Calu3 (cell line): ENCODE measurements at regions not wholly inside any gene's neighbourhood (a gene's known extent, or its start where the extent isn't known, plus 50 kb on each side); places are given as distances from the start of the nearest gene placed in this dataset.
"Not testable (repeated sequence)": the region's sequence is repeated elsewhere in the genome, so short reads cannot be mapped to it uniquely, and the experiment has no call there.

Experiments used
- BruUV-seq: library from RNA; stranded (reverse); fragments of 400-500 nt; replicated peaks from 2 replicates; lab custom pipeline; 2021; lab: Mats Ljungman, UMichigan
- CTCF ChIA-PET: fragments of 300-600 bp; sonication (Branson Sonifier 250); formaldehyde crosslinking; loops from one replicate; lab custom pipeline; 2022; ENCODE audit warnings: antibody characterized with exemption; lab: Charles Lee
- DNase-seq: peaks from one replicate; pipeline ENCODE4 v3.0.0; 2022
- H3K27ac Mint-ChIP-seq: one replicate; pipeline ENCODE4 v1.8.0; 2022; ENCODE audit warnings: mixed read lengths; ENCODE audit not compliant: unreplicated experiment
- H3K27me3 Mint-ChIP-seq: one replicate; pipeline ENCODE4 v1.8.0; 2022; ENCODE audit warnings: mixed read lengths; ENCODE audit not compliant: unreplicated experiment
- H3K36me3 Mint-ChIP-seq: one replicate; pipeline ENCODE4 v1.8.0; 2022; ENCODE audit warnings: mild to moderate bottlenecking, moderate library complexity, mixed read lengths; ENCODE audit not compliant: insufficient read depth, unreplicated experiment
- H3K4me1 Mint-ChIP-seq: one replicate; pipeline ENCODE4 v1.8.0; 2022; ENCODE audit warnings: mild to moderate bottlenecking, low read depth, mixed read lengths; ENCODE audit not compliant: unreplicated experiment
- H3K4me3 Mint-ChIP-seq: one replicate; pipeline ENCODE4 v1.8.0; 2022; ENCODE audit warnings: mild to moderate bottlenecking, low read depth, moderate library complexity, mixed read lengths; ENCODE audit not compliant: unreplicated experiment
- H3K9me3 Mint-ChIP-seq: one replicate; pipeline ENCODE4 v1.8.0; 2022; ENCODE audit warnings: low read depth, mixed read lengths; ENCODE audit not compliant: unreplicated experiment
- CTCF ChIP-seq: fragments of 200-600 bp; IDR thresholded peaks from one replicate; pipeline ENCODE4 v1.8.0; 2022; ENCODE audit warnings: antibody characterized with exemption; ENCODE audit not compliant: unreplicated experiment
- intact Hi-C: fragments of 100-400 bp; cut with micrococcal nuclease; formaldehyde crosslinking; loops from one replicate; pipeline ENCODE4 v1.10.0; 2022; ENCODE audit not compliant: unreplicated experiment

- Mint-ChIP-seq H3K4me3 (no peak overlapping the region), H3K27me3 (peaks cover 43% of the 10 kb centered on the region), H3K27ac (no peak overlapping the region), H3K9me3 (no peaks in the 10 kb centered on the region), H3K4me1 (no peaks in the 10 kb centered on the region), H3K36me3 (no peaks in the 10 kb centered on the region)
- CTCF ChIA-PET = no interaction called here
- DNase-seq = no peak
- TF ChIP-seq CTCF = no peak
- no TSS peak for BruUV-seq
- intact Hi-C loops = no loop called here
These were observed 765.2 kb downstream of the TMEM121 start for GRCh38 chr14:106291626-106292025.

GRCh38 chr14:106294324-106294723 is 767.9 kb downstream of the TMEM121 start:
- intact Hi-C loops = no loop called here
- no peak overlapping the region for H3K4me3 Mint-ChIP-seq

GRCh38 chr14:106300951-106301510 is 774.6 kb downstream of the TMEM121 start:
- BruUV-seq, H3K27ac Mint-ChIP-seq, H3K4me3 Mint-ChIP-seq, H3K4me1 Mint-ChIP-seq, H3K9me3 Mint-ChIP-seq, H3K36me3 Mint-ChIP-seq, CTCF ChIA-PET, intact Hi-C loops, DNase-seq: not testable (repeated sequence)
- peaks cover 11% of the 10 kb centered on the region for H3K27me3 Mint-ChIP-seq

More at GRCh38 chr14:106294324-106294723, 767.9 kb downstream of the TMEM121 start:
- TF ChIP-seq CTCF = no peak
- no peak for DNase-seq
- H3K27ac Mint-ChIP-seq = no peak overlapping the region
- H3K36me3 Mint-ChIP-seq = no peaks in the 10 kb centered on the region
- no peaks in the 10 kb centered on the region for H3K9me3 Mint-ChIP-seq
- CTCF ChIA-PET = interaction anchor here (1.6 kb wide), 1 partner anchor 17 kb away, joined by 3 read pairs; no protein-coding TSS in a partner anchor
- H3K4me1 Mint-ChIP-seq = no peaks in the 10 kb centered on the region
- H3K27me3 Mint-ChIP-seq = peaks cover 43% of the 10 kb centered on the region
- no TSS peak for BruUV-seq

GRCh38 chr14:106301609-106302008 is 775.2 kb downstream of the TMEM121 start:
- CTCF ChIA-PET, H3K4me3 Mint-ChIP-seq, H3K4me1 Mint-ChIP-seq, H3K36me3 Mint-ChIP-seq, DNase-seq, H3K27ac Mint-ChIP-seq, intact Hi-C loops, H3K9me3 Mint-ChIP-seq, BruUV-seq: not testable (repeated sequence)
- peaks cover 11% of the 10 kb centered on the region for H3K27me3 Mint-ChIP-seq

GRCh38 chr14:106302661-106303060 is 776.3 kb downstream of the TMEM121 start:
- Mint-ChIP-seq H3K4me1 (no peaks in the 10 kb centered on the region), H3K4me3 (no peak overlapping the region), H3K36me3 (no peaks in the 10 kb centered on the region), H3K9me3 (no peaks in the 10 kb centered on the region), H3K27me3 (peaks cover 11% of the 10 kb centered on the region), H3K27ac (no peak overlapping the region)
- CTCF ChIA-PET = no interaction called here
- BruUV-seq = no TSS peak
- DNase-seq = no peak
- TF ChIP-seq CTCF = no peak
- intact Hi-C loops = no loop called here
